ENCODE measurements at regions not wholly inside any gene's neighbourhood (a gene's known extent, or its start where the extent isn't known, plus 50 kb on each side); places are given as distances from the start of the nearest gene placed in this dataset.
"Not testable (repeated sequence)": the region's sequence is repeated elsewhere in the genome, so short reads cannot be mapped to it uniquely, and the experiment has no call there.

GRCh38 chr10:47599657-47600056, 76.2 kb upstream of the AGAP9 start:
- not testable (repeated sequence) for H3K4me3 ChIP-seq (ENCODE audit: low read depth, low read length); H3K79me2 ChIP-seq (ENCODE audit: control insufficient read depth, insufficient read depth, low read length, poor library complexity); H4K91ac ChIP-seq (ENCODE audit: low read depth, low read length); H3K36me3 ChIP-seq (ENCODE audit: control insufficient read depth in 1 of 2, insufficient read depth in 2 of 2, low read length in 2 of 2); H3K14ac ChIP-seq (ENCODE audit: low read length); H3K27me3 ChIP-seq (ENCODE audit: insufficient read depth, low read length); H3K79me1 ChIP-seq (ENCODE audit: low read length); H3K4ac ChIP-seq (ENCODE audit: low read depth, low read length); H3K9ac ChIP-seq (ENCODE audit: low read length); H3K4me2 ChIP-seq (ENCODE audit: low read length); H3K23ac ChIP-seq (ENCODE audit: low read length); H2BK12ac ChIP-seq (ENCODE audit: low read length); H3K18ac ChIP-seq (ENCODE audit: low read length); H3K4me1 ChIP-seq (ENCODE audit: control insufficient read depth in 1 of 2, insufficient read depth in 2 of 2, low read length in 2 of 2); H4K8ac ChIP-seq (ENCODE audit: low read depth, low read length); H4K12ac ChIP-seq (ENCODE audit: low read depth, low read length); H2AK5ac ChIP-seq (ENCODE audit: low read length); H2BK120ac ChIP-seq (ENCODE audit: insufficient read depth, low read length, poor library complexity); H2BK5ac ChIP-seq (ENCODE audit: low read depth, low read length, poor library complexity); H2AFZ ChIP-seq (ENCODE audit: insufficient read depth, low read length, poor library complexity); H3K27ac ChIP-seq (ENCODE audit: low read depth, low read length); H3K9me3 ChIP-seq (ENCODE audit: insufficient read depth, low read depth, low read length); DNase-seq
- no CpG with 5 or more reads among the region's 16 CpGs for WGBS (ENCODE audit: extremely low coverage, insufficient coverage, insufficient read length)

- not testable (repeated sequence) for H3K9ac ChIP-seq (ENCODE audit: low read length)
Measured at GRCh38 chr10:47593805-47594204, 70.4 kb upstream of the AGAP9 start.

GRCh38 chr10:47593129-47593528, 69.7 kb upstream of the AGAP9 start:
- H3K79me1 ChIP-seq (ENCODE audit: low read length); H3K18ac ChIP-seq (ENCODE audit: low read length); H4K91ac ChIP-seq (ENCODE audit: low read depth, low read length); H3K36me3 ChIP-seq (ENCODE audit: control insufficient read depth in 1 of 2, insufficient read depth in 2 of 2, low read length in 2 of 2); H3K4ac ChIP-seq (ENCODE audit: low read depth, low read length); H3K4me2 ChIP-seq (ENCODE audit: low read length); H2AK5ac ChIP-seq (ENCODE audit: low read length); H2BK120ac ChIP-seq (ENCODE audit: insufficient read depth, low read length, poor library complexity); H2BK5ac ChIP-seq (ENCODE audit: low read depth, low read length, poor library complexity); H3K79me2 ChIP-seq (ENCODE audit: control insufficient read depth, insufficient read depth, low read length, poor library complexity); H4K12ac ChIP-seq (ENCODE audit: low read depth, low read length); H3K4me1 ChIP-seq (ENCODE audit: control insufficient read depth in 1 of 2, insufficient read depth in 2 of 2, low read length in 2 of 2); H3K9ac ChIP-seq (ENCODE audit: low read length); H3K4me3 ChIP-seq (ENCODE audit: low read depth, low read length); H3K14ac ChIP-seq (ENCODE audit: low read length); H3K9me3 ChIP-seq (ENCODE audit: insufficient read depth, low read depth, low read length); H2AFZ ChIP-seq (ENCODE audit: insufficient read depth, low read length, poor library complexity); H3K23ac ChIP-seq (ENCODE audit: low read length); H3K27ac ChIP-seq (ENCODE audit: low read depth, low read length); H2BK12ac ChIP-seq (ENCODE audit: low read length); DNase-seq; H3K27me3 ChIP-seq (ENCODE audit: insufficient read depth, low read length); H4K8ac ChIP-seq (ENCODE audit: low read depth, low read length): not testable (repeated sequence)
- no CpG with 5 or more reads among the region's 2 CpGs for WGBS (ENCODE audit: extremely low coverage, insufficient coverage, insufficient read length)

More at GRCh38 chr10:47593805-47594204, 70.4 kb upstream of the AGAP9 start:
- H2BK5ac ChIP-seq (ENCODE audit: low read depth, low read length, poor library complexity); H3K14ac ChIP-seq (ENCODE audit: low read length); H4K8ac ChIP-seq (ENCODE audit: low read depth, low read length); H3K9me3 ChIP-seq (ENCODE audit: insufficient read depth, low read depth, low read length); H4K91ac ChIP-seq (ENCODE audit: low read depth, low read length); H3K79me2 ChIP-seq (ENCODE audit: control insufficient read depth, insufficient read depth, low read length, poor library complexity); H3K4me3 ChIP-seq (ENCODE audit: low read depth, low read length); H3K27ac ChIP-seq (ENCODE audit: low read depth, low read length); H3K23ac ChIP-seq (ENCODE audit: low read length); H3K27me3 ChIP-seq (ENCODE audit: insufficient read depth, low read length); H4K12ac ChIP-seq (ENCODE audit: low read depth, low read length); H3K79me1 ChIP-seq (ENCODE audit: low read length); DNase-seq; H2AK5ac ChIP-seq (ENCODE audit: low read length); H2AFZ ChIP-seq (ENCODE audit: insufficient read depth, low read length, poor library complexity); H3K4me1 ChIP-seq (ENCODE audit: control insufficient read depth in 1 of 2, insufficient read depth in 2 of 2, low read length in 2 of 2); H3K36me3 ChIP-seq (ENCODE audit: control insufficient read depth in 1 of 2, insufficient read depth in 2 of 2, low read length in 2 of 2); H3K4me2 ChIP-seq (ENCODE audit: low read length); H3K4ac ChIP-seq (ENCODE audit: low read depth, low read length); H2BK12ac ChIP-seq (ENCODE audit: low read length); H3K18ac ChIP-seq (ENCODE audit: low read length); H2BK120ac ChIP-seq (ENCODE audit: insufficient read depth, low read length, poor library complexity): not testable (repeated sequence)
- WGBS (ENCODE audit: extremely low coverage, insufficient coverage, insufficient read length) = no CpG with 5 or more reads among the region's 4 CpGs

- H2BK5ac ChIP-seq (ENCODE audit: low read depth, low read length, poor library complexity); H4K8ac ChIP-seq (ENCODE audit: low read depth, low read length); H3K27ac ChIP-seq (ENCODE audit: low read depth, low read length); H3K4ac ChIP-seq (ENCODE audit: low read depth, low read length); H3K9ac ChIP-seq (ENCODE audit: low read length); H4K91ac ChIP-seq (ENCODE audit: low read depth, low read length); DNase-seq; H2BK120ac ChIP-seq (ENCODE audit: insufficient read depth, low read length, poor library complexity); H2AFZ ChIP-seq (ENCODE audit: insufficient read depth, low read length, poor library complexity); H3K4me1 ChIP-seq (ENCODE audit: control insufficient read depth in 1 of 2, insufficient read depth in 2 of 2, low read length in 2 of 2); H3K4me2 ChIP-seq (ENCODE audit: low read length); H3K23ac ChIP-seq (ENCODE audit: low read length); H4K12ac ChIP-seq (ENCODE audit: low read depth, low read length); H3K18ac ChIP-seq (ENCODE audit: low read length); H3K27me3 ChIP-seq (ENCODE audit: insufficient read depth, low read length); H3K79me2 ChIP-seq (ENCODE audit: control insufficient read depth, insufficient read depth, low read length, poor library complexity); H2BK12ac ChIP-seq (ENCODE audit: low read length); H2AK5ac ChIP-seq (ENCODE audit: low read length); H3K14ac ChIP-seq (ENCODE audit: low read length); H3K36me3 ChIP-seq (ENCODE audit: control insufficient read depth in 1 of 2, insufficient read depth in 2 of 2, low read length in 2 of 2); H3K9me3 ChIP-seq (ENCODE audit: insufficient read depth, low read depth, low read length); H3K79me1 ChIP-seq (ENCODE audit: low read length); H3K4me3 ChIP-seq (ENCODE audit: low read depth, low read length): not testable (repeated sequence)
- no CpG with 5 or more reads among the region's 3 CpGs for WGBS (ENCODE audit: extremely low coverage, insufficient coverage, insufficient read length)
Measured at GRCh38 chr10:47590956-47591355, 67.5 kb upstream of the AGAP9 start.
